ENCODE measurements at regions not wholly inside any gene's neighbourhood (a gene's known extent, or its start where the extent isn't known, plus 50 kb on each side); places are given as distances from the start of the nearest gene placed in this dataset.

DNA sequence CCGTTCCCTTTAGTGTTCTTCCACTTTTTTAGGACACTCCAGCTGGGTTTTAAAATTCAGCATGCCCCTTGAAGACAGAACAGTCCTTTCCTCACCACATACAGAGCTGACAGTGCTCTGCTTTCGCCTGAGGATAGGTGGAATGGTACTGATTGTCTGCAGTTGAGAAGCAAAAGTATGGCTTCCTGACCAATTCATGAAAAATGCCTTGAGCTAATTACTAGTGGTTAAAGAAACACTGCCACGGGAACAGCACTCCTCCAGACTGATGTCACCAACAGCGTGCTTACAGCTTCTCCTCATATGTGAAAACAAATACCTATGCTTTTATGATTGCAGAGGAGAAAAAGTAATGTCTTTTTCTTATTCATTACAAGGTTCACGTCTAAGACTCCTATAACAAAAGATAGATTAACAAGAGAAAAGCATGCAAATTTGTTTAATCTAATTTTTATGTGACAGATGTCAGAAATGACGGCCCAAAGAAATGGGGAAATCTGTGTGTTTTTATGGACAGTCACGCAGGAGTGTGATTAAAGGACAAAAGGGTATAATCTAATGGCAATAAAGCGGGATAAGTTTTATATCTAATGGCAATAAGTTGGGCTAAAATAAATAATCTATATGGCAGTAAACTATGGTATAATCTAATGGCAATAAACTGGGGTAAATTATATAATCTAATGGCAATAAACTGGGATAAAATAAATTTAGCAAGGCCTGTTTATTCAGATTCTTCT is 123.4 kb upstream of the ARHGAP42 start:
- no peaks in the 10 kb centered on the region for H3K36me3 ChIP-seq (ENCODE audit: control insufficient read depth, insufficient read depth, low read length)
- TF ChIP-seq, protein P1, sequence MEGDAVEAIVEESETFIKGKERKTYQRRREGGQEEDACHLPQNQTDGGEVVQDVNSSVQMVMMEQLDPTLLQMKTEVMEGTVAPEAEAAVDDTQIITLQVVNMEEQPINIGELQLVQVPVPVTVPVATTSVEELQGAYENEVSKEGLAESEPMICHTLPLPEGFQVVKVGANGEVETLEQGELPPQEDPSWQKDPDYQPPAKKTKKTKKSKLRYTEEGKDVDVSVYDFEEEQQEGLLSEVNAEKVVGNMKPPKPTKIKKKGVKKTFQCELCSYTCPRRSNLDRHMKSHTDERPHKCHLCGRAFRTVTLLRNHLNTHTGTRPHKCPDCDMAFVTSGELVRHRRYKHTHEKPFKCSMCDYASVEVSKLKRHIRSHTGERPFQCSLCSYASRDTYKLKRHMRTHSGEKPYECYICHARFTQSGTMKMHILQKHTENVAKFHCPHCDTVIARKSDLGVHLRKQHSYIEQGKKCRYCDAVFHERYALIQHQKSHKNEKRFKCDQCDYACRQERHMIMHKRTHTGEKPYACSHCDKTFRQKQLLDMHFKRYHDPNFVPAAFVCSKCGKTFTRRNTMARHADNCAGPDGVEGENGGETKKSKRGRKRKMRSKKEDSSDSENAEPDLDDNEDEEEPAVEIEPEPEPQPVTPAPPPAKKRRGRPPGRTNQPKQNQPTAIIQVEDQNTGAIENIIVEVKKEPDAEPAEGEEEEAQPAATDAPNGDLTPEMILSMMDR (IDR thresholded peaks at IDR 0.05; ENCODE audit: insufficient read depth, low read length, poor library complexity, severe bottlenecking) = no peak
- peak; percentile 23 for DNase-seq (ENCODE audit: low read depth)
- no peak overlapping the region for H3K4me3 ChIP-seq (ENCODE audit: low read depth, low read length)
- H3K27me3 ChIP-seq (ENCODE audit: control insufficient read depth, insufficient read depth, low read length) = no peaks in the 10 kb centered on the region

DNA sequence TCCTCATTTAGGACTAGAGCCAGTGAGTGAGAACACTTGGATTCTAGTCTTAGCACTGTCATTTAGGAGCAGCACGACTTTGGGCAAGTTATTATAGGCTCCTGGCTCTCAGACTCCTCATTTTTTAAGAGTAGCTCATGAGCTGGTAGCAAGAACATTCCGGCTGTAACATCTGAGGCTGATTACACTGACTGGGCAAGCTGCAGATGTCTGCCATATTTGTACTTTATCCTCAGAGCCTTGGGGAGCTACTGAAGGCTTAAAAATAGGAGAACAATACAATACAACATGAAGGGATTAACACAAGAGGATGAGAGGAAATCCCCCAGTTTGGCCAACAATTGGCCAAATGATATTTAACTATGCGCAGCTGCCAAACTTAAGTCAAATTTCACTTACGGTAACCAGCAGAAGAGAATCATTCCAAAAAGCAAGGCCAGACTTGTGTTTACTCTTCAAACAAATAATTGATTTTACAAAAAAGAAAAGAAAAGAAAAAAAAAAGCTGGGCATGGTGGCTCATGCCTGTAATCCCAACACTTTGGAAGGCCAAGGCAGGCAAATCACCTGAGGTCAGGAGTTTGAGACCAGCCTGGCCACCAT is 113.1 kb upstream of the ARHGAP42 start:
- Histone ChIP-seq H3K27me3 (ENCODE audit: control insufficient read depth, insufficient read depth, low read length) (no peaks in the 10 kb centered on the region), H3K36me3 (ENCODE audit: control insufficient read depth, insufficient read depth, low read length) (no peaks in the 10 kb centered on the region), H3K4me3 (ENCODE audit: low read depth, low read length) (no peak overlapping the region)
- TF ChIP-seq, protein P1 (IDR thresholded peaks at IDR 0.05; ENCODE audit: insufficient read depth, low read length, poor library complexity, severe bottlenecking) = no peak
- DNase-seq (ENCODE audit: low read depth) = no peak

DNA sequence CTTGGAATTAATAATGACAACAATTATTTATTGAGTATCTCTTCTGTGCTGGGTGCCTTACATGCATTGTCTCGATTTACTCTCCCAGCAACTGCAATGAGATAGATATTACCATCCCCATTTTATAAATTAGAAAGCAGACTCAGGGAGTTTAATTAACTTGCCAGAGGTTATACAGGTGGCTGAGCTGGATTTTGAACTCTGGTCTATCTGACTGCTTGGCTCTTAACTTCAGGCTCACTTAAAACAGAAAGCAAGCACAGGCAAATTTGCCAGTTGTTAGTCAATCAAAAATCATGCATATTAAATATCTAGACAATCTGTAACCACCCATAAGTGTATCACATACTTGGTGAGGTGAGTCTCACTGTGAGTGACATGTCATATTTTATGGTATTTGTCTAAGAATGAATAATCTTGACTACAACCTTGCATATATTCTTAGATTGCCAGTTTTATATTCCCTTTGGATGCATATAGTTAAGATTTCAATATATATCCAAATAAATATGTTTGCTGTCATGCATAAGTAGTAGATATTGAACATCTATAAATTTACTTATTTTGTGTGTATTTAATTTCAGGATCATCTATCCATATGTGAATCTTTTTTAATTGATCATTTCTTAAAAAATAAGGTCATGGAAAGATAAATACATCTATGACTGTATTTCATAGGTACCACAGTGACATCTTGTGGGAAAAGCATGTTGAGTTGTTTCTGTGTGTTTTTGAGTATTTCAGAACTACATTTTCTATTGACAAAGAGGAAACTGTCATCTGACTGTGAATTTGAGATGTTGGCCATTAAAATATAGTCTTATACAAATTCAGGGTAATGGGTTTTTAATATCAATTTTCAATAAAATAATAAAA is 112.0 kb upstream of the ARHGAP42 start:
- Histone ChIP-seq H3K36me3 (ENCODE audit: control insufficient read depth, insufficient read depth, low read length) (no peaks in the 10 kb centered on the region), H3K27me3 (ENCODE audit: control insufficient read depth, insufficient read depth, low read length) (no peaks in the 10 kb centered on the region), H3K4me3 (ENCODE audit: low read depth, low read length) (no peak overlapping the region)
- TF ChIP-seq, protein P1 (IDR thresholded peaks at IDR 0.05; ENCODE audit: insufficient read depth, low read length, poor library complexity, severe bottlenecking) = peak; percentile 32
- no peak for DNase-seq (ENCODE audit: low read depth)

DNA sequence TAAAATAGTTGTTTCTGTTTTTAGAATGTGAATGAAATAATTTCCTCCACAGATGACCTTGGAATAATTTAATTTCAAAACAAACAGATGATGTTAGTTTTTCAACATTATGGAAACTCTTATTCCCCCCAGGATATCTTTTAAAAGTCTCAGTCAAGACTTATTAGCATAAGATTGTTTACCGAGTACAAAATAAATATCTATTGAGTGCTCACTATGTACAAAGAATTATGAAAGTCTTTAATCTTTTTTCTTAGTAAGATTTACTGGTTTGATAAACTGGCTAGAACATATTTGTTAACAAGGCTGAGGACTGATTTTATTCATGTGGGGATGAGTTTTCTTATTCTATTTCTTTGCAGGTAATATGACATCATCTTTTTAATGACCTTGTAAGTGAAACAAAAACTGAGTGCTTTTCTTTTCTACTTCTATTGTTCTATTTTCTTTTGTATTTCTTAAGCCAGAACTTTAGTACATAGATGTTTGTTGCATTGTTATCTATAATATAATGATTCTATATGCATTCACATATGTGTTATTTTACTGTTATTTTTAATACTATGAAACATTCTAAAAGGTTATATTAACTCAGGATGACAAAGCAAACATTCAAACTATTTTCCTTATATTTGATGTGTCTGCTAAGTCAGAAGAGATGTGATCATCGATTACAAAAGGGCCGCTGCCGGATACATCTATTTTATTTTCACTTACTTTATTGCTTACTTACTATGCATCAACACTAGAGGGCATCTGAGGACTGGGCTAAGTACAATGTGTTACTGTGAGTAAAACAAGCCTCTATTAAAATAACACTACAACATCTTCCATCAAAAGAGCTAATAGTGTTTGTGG is 111.0 kb upstream of the ARHGAP42 start:
- DNase-seq (ENCODE audit: low read depth) = no peak
- no peaks in the 10 kb centered on the region for H3K36me3 ChIP-seq (ENCODE audit: control insufficient read depth, insufficient read depth, low read length)
- TF ChIP-seq, protein P1 (IDR thresholded peaks at IDR 0.05; ENCODE audit: insufficient read depth, low read length, poor library complexity, severe bottlenecking) = peak; percentile 74
- H3K4me3 ChIP-seq (ENCODE audit: low read depth, low read length) = no peak overlapping the region
- no peaks in the 10 kb centered on the region for H3K27me3 ChIP-seq (ENCODE audit: control insufficient read depth, insufficient read depth, low read length)

DNA sequence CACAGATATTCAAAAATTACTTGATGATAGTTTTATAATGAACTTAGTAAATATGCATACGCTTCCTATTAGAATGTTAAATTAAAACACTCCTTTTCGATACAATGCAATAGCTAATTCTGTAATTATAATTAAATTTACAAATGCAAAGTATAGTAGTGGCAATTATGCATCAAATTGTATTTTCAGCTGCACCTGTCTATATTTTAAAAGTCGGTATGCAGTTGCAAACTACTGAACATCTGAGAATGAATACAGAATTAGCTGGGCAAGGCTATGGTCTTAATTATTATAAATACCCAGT is 110.4 kb upstream of the ARHGAP42 start:
- no peaks in the 10 kb centered on the region for H3K36me3 ChIP-seq (ENCODE audit: control insufficient read depth, insufficient read depth, low read length)
- H3K27me3 ChIP-seq (ENCODE audit: control insufficient read depth, insufficient read depth, low read length) = no peaks in the 10 kb centered on the region
- TF ChIP-seq, protein P1 (IDR thresholded peaks at IDR 0.05; ENCODE audit: insufficient read depth, low read length, poor library complexity, severe bottlenecking) = no peak

More for the DNA sequence above, 110.4 kb upstream of the ARHGAP42 start:
- no peak for DNase-seq (ENCODE audit: low read depth)
- H3K4me3 ChIP-seq (ENCODE audit: low read depth, low read length) = no peak overlapping the region

Data from kidney epithelial cell (primary cell).